ENCODE measurements at regions not wholly inside any gene's neighbourhood (a gene's known extent, or its start where the extent isn't known, plus 50 kb on each side); places are given as distances from the start of the nearest gene placed in this dataset.
A peak's percentile ranks its signal among the peaks of the same experiment; 100 is the strongest.
"Not testable (repeated sequence)": the region's sequence is repeated elsewhere in the genome, so short reads cannot be mapped to it uniquely, and the experiment has no call there.

DNA sequence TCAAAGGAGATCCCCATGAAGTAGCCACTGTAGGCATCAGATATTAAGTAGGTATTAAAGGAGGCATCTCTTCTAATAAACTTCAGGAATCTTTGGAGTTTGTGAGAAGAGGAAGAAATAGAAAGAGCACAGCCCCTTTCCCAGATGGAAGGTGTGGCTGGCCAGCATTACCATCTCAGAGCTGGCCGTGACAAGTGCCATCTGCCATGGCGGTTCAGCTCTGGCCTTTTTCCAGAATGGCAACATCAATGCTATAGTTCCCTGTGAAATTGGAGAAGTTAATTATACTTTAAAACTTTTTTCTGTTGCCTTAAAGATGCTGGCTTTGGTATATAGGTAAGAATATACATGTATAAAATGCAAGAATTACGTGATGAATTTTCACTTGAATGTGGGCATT is 51.9 kb upstream of the MCUR1 start:
- H3K4me3 Mint-ChIP-seq = no peak overlapping the region
- no peak for DNase-seq (ENCODE audit: low spot score in 2 of 2, unreplicated experiment in 2 of 2)
- TF ChIP-seq CTCF (IDR thresholded peaks at IDR 0.05; ENCODE audit: unreplicated experiment) = no peak
- no peaks in the 10 kb centered on the region for H3K27me3 Mint-ChIP-seq (ENCODE audit: low read depth)
- no peaks in the 10 kb centered on the region for H3K9me3 Mint-ChIP-seq
- H3K4me1 Mint-ChIP-seq = peaks cover 12% of the 10 kb centered on the region
- no peak overlapping the region for H3K27ac Mint-ChIP-seq
- H3K36me3 Mint-ChIP-seq = no peaks in the 10 kb centered on the region

DNA sequence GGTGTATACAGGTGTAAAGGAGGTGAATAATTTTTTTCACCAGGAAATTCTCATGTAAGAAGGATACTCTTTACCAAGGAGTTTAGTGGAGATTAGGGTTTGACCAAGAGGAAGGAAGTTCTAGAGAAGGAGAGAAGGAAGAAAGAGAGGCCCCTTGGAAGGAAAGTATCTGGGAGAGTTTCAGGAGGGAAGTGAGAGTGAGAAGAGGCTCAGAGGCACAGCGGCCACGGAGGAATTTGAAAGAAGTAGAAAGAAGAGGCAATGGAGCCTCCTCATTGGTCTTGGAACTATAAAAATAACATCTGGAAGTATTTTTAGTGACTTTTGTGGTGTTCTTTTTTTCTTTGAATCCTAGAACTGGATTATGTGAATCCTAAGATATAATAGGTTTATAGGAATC is 50.8 kb upstream of the MCUR1 start:
- TF ChIP-seq CTCF (IDR thresholded peaks at IDR 0.05; ENCODE audit: unreplicated experiment) = no peak
- no peaks in the 10 kb centered on the region for H3K9me3 Mint-ChIP-seq
- H3K4me1 Mint-ChIP-seq = peaks cover 12% of the 10 kb centered on the region
- peak overlapping the region; percentile 13 for H3K27ac Mint-ChIP-seq
- H3K36me3 Mint-ChIP-seq = no peaks in the 10 kb centered on the region
- no peak for DNase-seq (ENCODE audit: low spot score in 2 of 2, unreplicated experiment in 2 of 2)
- H3K4me3 Mint-ChIP-seq = no peak overlapping the region
- no peaks in the 10 kb centered on the region for H3K27me3 Mint-ChIP-seq (ENCODE audit: low read depth)

DNA sequence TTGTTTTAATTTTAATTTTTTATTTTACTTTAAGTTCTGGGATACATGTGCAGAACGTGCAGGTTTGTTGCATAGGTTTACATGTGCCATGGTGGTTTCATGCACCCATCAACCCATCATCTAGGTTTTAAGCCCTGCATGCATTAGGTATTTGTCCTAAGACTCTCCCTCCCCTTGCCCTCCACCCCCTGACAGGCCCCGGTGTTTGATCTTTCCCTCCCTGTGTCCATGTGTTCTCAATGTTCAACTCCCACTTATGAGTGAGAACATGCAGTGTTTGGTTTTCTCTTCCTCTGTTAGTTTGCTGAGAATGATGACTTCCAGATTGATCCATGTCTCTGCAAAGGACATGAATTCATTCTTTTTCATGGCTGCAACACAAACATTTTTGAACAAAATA is 50.3 kb upstream of the MCUR1 start:
- H3K4me1 Mint-ChIP-seq = peaks cover 12% of the 10 kb centered on the region
- H3K27me3 Mint-ChIP-seq (ENCODE audit: low read depth); H3K4me3 Mint-ChIP-seq; H3K27ac Mint-ChIP-seq; H3K36me3 Mint-ChIP-seq; H3K9me3 Mint-ChIP-seq; DNase-seq (ENCODE audit: low spot score in 2 of 2, unreplicated experiment in 2 of 2): not testable (repeated sequence)

All from mesothelial cell of epicardium (in vitro differentiated cells).